ENCODE measurements at regions not wholly inside any gene's neighbourhood (a gene's known extent, or its start where the extent isn't known, plus 50 kb on each side); places are given as distances from the start of the nearest gene placed in this dataset.

GRCh38 chr5:1748271-1748670 lies 51.4 kb downstream of the MRPL36 start:
- FAIRE-seq (no peak), DNase-seq (ENCODE audit: low spot score in 2 of 2) (no peak)

- DNase-seq (ENCODE audit: low spot score in 2 of 2) (no peak), FAIRE-seq (no peak)
These were observed 51.9 kb downstream of the MRPL36 start for GRCh38 chr5:1747803-1748085.

GRCh38 chr5:1747079-1747802 lies 52.4 kb downstream of the MRPL36 start:
- DNase-seq (ENCODE audit: low spot score in 2 of 2): no peak
- FAIRE-seq: no peak

- DNase-seq (ENCODE audit: low spot score in 2 of 2) (no peak), FAIRE-seq (no peak)
These were observed 53.1 kb downstream of the MRPL36 start for GRCh38 chr5:1746371-1747078.

- no peak for FAIRE-seq
- no peak for DNase-seq (ENCODE audit: low spot score in 2 of 2)
These were observed 53.8 kb downstream of the MRPL36 start for GRCh38 chr5:1745796-1746370.

GRCh38 chr5:1745123-1745795 lies 54.4 kb downstream of the MRPL36 start:
- no peak for DNase-seq (ENCODE audit: low spot score in 2 of 2)
- no peak for FAIRE-seq

GRCh38 chr5:1744393-1745122 lies 55.1 kb downstream of the MRPL36 start:
- FAIRE-seq: no peak

GRCh38 chr5:1743769-1744085 lies 55.9 kb downstream of the MRPL36 start:
- FAIRE-seq: no peak

More at GRCh38 chr5:1744393-1745122, 55.1 kb downstream of the MRPL36 start:
- DNase-seq (ENCODE audit: low spot score in 2 of 2): no peak

GRCh38 chr5:1743061-1743768 lies 56.4 kb downstream of the MRPL36 start:
- no peak for FAIRE-seq
- DNase-seq (ENCODE audit: low spot score in 2 of 2): no peak

More at GRCh38 chr5:1743769-1744085, 55.9 kb downstream of the MRPL36 start:
- DNase-seq (ENCODE audit: low spot score in 2 of 2): no peak

- no peak for DNase-seq (ENCODE audit: low spot score in 2 of 2)
- FAIRE-seq: no peak
These were observed 61.7 kb downstream of the MRPL36 start for GRCh38 chr5:1737790-1738405.

GRCh38 chr5:1736889-1737711 lies 62.5 kb downstream of the MRPL36 start:
- FAIRE-seq: no peak

GRCh38 chr5:1736065-1736464 lies 63.6 kb downstream of the MRPL36 start:
- no peak for FAIRE-seq

More at GRCh38 chr5:1736889-1737711, 62.5 kb downstream of the MRPL36 start:
- DNase-seq (ENCODE audit: low spot score in 2 of 2): no peak

GRCh38 chr5:1735320-1735970 lies 64.2 kb downstream of the MRPL36 start:
- no peak for FAIRE-seq
- no peak for DNase-seq (ENCODE audit: low spot score in 2 of 2)

More at GRCh38 chr5:1736065-1736464, 63.6 kb downstream of the MRPL36 start:
- DNase-seq (ENCODE audit: low spot score in 2 of 2): no peak

- FAIRE-seq (no peak), DNase-seq (ENCODE audit: low spot score in 2 of 2) (no peak)
These were observed 64.7 kb downstream of the MRPL36 start for GRCh38 chr5:1734908-1735289.

GRCh38 chr5:1734271-1734907 lies 65.2 kb downstream of the MRPL36 start:
- FAIRE-seq (no peak), DNase-seq (ENCODE audit: low spot score in 2 of 2) (no peak)

- no peak for DNase-seq (ENCODE audit: low spot score in 2 of 2)
- FAIRE-seq: no peak
These were observed 66.3 kb downstream of the MRPL36 start for GRCh38 chr5:1733369-1733768.

GRCh38 chr5:1732945-1733344 lies 66.7 kb downstream of the MRPL36 start:
- FAIRE-seq (no peak), DNase-seq (ENCODE audit: low spot score in 2 of 2) (no peak)

All from frontal cortex (tissue), 3 donors.